ENCODE measurements at regions not wholly inside any gene's neighbourhood (a gene's known extent, or its start where the extent isn't known, plus 50 kb on each side); places are given as distances from the start of the nearest gene placed in this dataset.
"Not testable (repeated sequence)": the region's sequence is repeated elsewhere in the genome, so short reads cannot be mapped to it uniquely, and the experiment has no call there.

- intact Hi-C loops (cut with DNase I), result no loop called here
- DNase-seq (ENCODE audit: missing footprints) (no peak), ATAC-seq (no peak)
Observed at GRCh38 chr14:27725482-27725881, 1041.1 kb upstream of the FOXG1 start.

GRCh38 chr14:27727251-27727770, 1039.3 kb upstream of the FOXG1 start:
- intact Hi-C loops (cut with DNase I), result no loop called here
- ATAC-seq, result no peak
- no peak for DNase-seq (ENCODE audit: missing footprints)

- ATAC-seq (no peak), DNase-seq (ENCODE audit: missing footprints) (no peak)
- intact Hi-C loops (cut with DNase I), result no loop called here
Observed at GRCh38 chr14:27730204-27730603, 1036.4 kb upstream of the FOXG1 start.

- intact Hi-C loops (cut with DNase I), result no loop called here
- no peak for DNase-seq (ENCODE audit: missing footprints)
- ATAC-seq, result no peak
Observed at GRCh38 chr14:27739657-27740156, 1026.9 kb upstream of the FOXG1 start.

- DNase-seq (ENCODE audit: missing footprints) (no peak), ATAC-seq (no peak)
- intact Hi-C loops (cut with DNase I), result no loop called here
Observed at GRCh38 chr14:27750114-27750513, 1016.5 kb upstream of the FOXG1 start.

- intact Hi-C loops (cut with DNase I); DNase-seq (ENCODE audit: missing footprints); ATAC-seq: not testable (repeated sequence)
Observed at GRCh38 chr14:27757642-27758041, 1008.9 kb upstream of the FOXG1 start.

- intact Hi-C loops (cut with DNase I); ATAC-seq; DNase-seq (ENCODE audit: missing footprints): not testable (repeated sequence)
Observed at GRCh38 chr14:27760367-27760766, 1006.2 kb upstream of the FOXG1 start.

GRCh38 chr14:27799066-27800028, 967.2 kb upstream of the FOXG1 start:
- ATAC-seq; DNase-seq (ENCODE audit: missing footprints); intact Hi-C loops (cut with DNase I): not testable (repeated sequence)

- DNase-seq (ENCODE audit: missing footprints); ATAC-seq; intact Hi-C loops (cut with DNase I): not testable (repeated sequence)
Observed at GRCh38 chr14:27817746-27818430, 948.7 kb upstream of the FOXG1 start.

- DNase-seq (ENCODE audit: missing footprints); intact Hi-C loops (cut with DNase I); ATAC-seq: not testable (repeated sequence)
Observed at GRCh38 chr14:27826149-27826548, 940.4 kb upstream of the FOXG1 start.

- intact Hi-C loops (cut with DNase I); DNase-seq (ENCODE audit: missing footprints); ATAC-seq: not testable (repeated sequence)
Observed at GRCh38 chr14:27831978-27832377, 934.6 kb upstream of the FOXG1 start.

- intact Hi-C loops (cut with DNase I); ATAC-seq; DNase-seq (ENCODE audit: missing footprints): not testable (repeated sequence)
Observed at GRCh38 chr14:27833001-27833400, 933.6 kb upstream of the FOXG1 start.

GRCh38 chr14:27836386-27836785, 930.2 kb upstream of the FOXG1 start:
- intact Hi-C loops (cut with DNase I), result no loop called here
- DNase-seq (ENCODE audit: missing footprints), result no peak
- no peak for ATAC-seq

GRCh38 chr14:27845241-27845850, 921.2 kb upstream of the FOXG1 start:
- peak; percentile 9 for DNase-seq (ENCODE audit: missing footprints)
- ATAC-seq, result no peak
- intact Hi-C loops (cut with DNase I), result no loop called here

- intact Hi-C loops (cut with DNase I), result no loop called here
- DNase-seq (ENCODE audit: missing footprints) (peak; percentile 33), ATAC-seq (no peak)
Observed at GRCh38 chr14:27845902-27846301, 920.7 kb upstream of the FOXG1 start.

GRCh38 chr14:27847480-27847879, 919.1 kb upstream of the FOXG1 start:
- ATAC-seq; intact Hi-C loops (cut with DNase I): not testable (repeated sequence)

GRCh38 chr14:27849193-27849592, 917.4 kb upstream of the FOXG1 start:
- intact Hi-C loops (cut with DNase I); ATAC-seq; DNase-seq (ENCODE audit: missing footprints): not testable (repeated sequence)

More at GRCh38 chr14:27847480-27847879, 919.1 kb upstream of the FOXG1 start:
- DNase-seq (ENCODE audit: missing footprints), result not testable (repeated sequence)

GRCh38 chr14:27862684-27863083, 903.9 kb upstream of the FOXG1 start:
- no peak for ATAC-seq
- intact Hi-C loops (cut with DNase I), result no loop called here
- no peak for DNase-seq (ENCODE audit: missing footprints)

- intact Hi-C loops (cut with DNase I), result no loop called here
- ATAC-seq, result no peak
- DNase-seq (ENCODE audit: missing footprints), result no peak
Observed at GRCh38 chr14:27863166-27863565, 903.4 kb upstream of the FOXG1 start.
